ENCODE measurements at regions not wholly inside any gene's neighbourhood (a gene's known extent, or its start where the extent isn't known, plus 50 kb on each side); places are given as distances from the start of the nearest gene placed in this dataset.

DNA sequence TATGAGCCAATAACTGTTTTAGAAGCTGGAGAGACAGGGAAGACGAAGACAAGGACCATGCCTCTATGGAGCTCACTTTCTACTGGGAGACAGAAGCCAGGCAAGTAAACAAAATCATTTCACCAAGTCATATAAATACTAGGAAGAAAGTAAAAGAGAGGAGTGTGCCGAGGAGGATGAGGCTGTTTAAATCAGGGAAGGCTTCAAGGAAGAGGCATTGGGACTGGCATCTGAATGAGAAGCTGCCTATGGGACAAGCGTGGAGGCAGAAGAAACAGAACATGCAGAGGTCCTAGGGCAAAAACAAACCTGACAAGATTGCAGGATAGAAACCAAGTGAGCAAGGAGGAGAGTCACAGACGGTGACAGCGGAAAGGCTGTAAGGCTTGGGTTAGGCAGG is 68.1 kb upstream of the CPLX2 start:
- TF ChIP-seq, protein P1, sequence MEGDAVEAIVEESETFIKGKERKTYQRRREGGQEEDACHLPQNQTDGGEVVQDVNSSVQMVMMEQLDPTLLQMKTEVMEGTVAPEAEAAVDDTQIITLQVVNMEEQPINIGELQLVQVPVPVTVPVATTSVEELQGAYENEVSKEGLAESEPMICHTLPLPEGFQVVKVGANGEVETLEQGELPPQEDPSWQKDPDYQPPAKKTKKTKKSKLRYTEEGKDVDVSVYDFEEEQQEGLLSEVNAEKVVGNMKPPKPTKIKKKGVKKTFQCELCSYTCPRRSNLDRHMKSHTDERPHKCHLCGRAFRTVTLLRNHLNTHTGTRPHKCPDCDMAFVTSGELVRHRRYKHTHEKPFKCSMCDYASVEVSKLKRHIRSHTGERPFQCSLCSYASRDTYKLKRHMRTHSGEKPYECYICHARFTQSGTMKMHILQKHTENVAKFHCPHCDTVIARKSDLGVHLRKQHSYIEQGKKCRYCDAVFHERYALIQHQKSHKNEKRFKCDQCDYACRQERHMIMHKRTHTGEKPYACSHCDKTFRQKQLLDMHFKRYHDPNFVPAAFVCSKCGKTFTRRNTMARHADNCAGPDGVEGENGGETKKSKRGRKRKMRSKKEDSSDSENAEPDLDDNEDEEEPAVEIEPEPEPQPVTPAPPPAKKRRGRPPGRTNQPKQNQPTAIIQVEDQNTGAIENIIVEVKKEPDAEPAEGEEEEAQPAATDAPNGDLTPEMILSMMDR (IDR thresholded peaks at IDR 0.05): no peak
- TF ChIP-seq POLR2AphosphoS5 (IDR thresholded peaks at IDR 0.05): no peak
- no peak for TF ChIP-seq EP300 (IDR thresholded peaks at IDR 0.05)
- TF ChIP-seq POLR2A (IDR thresholded peaks at IDR 0.05; ENCODE audit: low read depth): no peak
